ENCODE measurements at regions not wholly inside any gene's neighbourhood (a gene's known extent, or its start where the extent isn't known, plus 50 kb on each side); places are given as distances from the start of the nearest gene placed in this dataset.
"Not testable (repeated sequence)": the region's sequence is repeated elsewhere in the genome, so short reads cannot be mapped to it uniquely, and the experiment has no call there.

DNA sequence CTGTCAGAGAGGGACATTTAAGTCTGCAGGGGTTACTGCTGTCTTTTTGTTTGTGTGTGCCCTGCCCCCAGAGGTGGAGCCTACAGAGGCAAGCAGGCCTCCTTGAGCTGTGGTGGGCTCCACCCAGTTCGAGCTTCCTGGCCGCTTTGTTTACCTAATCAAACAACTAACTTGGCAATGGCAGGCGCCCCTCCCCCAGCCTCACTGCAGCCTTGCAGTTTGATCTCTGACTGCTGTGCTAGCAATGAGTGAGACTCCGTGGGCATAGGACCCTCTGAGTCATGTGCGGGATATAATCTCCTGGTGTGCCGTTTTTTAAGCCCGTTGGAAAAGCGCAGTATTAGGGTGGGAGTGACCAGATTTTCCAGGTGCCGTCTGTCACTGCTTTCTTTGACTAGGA is 216.8 kb upstream of the CDKN2B start:
- DNase-seq: not testable (repeated sequence)

GRCh38 chr9:22227986-22228385 is 218.6 kb upstream of the DMRTA1 start:
- DNase-seq: no peak

- no peak for DNase-seq
Observed at GRCh38 chr9:22228542-22228941, 218.1 kb upstream of the DMRTA1 start.

DNA sequence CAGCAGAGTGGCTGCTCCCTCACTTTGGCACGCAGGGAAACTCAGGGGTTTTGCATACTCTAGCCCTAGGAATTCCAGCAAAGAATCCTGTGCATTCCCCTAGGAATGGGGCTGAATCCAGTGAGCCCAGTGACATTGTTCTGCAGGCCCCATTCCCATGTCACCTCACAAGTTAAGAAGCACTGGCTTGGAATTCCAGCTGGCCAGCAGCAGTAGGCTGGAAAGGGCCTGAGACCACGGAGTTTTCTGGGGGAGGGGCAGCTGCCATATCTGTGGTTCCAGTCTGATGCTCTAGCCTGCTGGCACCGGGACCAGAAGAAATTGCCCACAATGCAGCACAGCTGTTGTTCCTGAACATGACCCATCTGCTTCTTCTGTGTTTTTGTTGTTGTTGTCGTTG is 217.6 kb upstream of the DMRTA1 start:
- no peak for DNase-seq

GRCh38 chr9:22231309-22231708 is 215.3 kb upstream of the DMRTA1 start:
- DNase-seq: not testable (repeated sequence)

DNA sequence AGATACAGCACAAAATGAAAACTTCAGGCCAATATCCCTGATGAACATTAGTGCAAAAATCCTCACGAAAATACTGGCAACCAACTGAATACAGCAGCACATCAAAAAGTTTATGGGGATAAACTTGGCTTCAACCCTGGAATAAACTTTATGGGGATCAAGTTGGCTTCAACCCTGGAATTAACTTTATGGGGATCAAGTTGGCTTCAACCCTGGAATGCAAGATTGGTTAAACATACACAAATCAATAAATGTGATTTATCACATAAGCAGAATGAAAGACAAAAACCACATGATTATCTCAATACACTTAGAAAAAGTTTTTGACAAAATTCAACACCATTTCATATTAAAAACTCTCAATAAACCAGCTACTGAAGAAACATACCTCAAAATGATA is 213.7 kb upstream of the DMRTA1 start:
- DNase-seq: no peak

- DNase-seq: no peak
Observed at GRCh38 chr9:22237497-22238363, 208.9 kb upstream of the DMRTA1 start.

DNA sequence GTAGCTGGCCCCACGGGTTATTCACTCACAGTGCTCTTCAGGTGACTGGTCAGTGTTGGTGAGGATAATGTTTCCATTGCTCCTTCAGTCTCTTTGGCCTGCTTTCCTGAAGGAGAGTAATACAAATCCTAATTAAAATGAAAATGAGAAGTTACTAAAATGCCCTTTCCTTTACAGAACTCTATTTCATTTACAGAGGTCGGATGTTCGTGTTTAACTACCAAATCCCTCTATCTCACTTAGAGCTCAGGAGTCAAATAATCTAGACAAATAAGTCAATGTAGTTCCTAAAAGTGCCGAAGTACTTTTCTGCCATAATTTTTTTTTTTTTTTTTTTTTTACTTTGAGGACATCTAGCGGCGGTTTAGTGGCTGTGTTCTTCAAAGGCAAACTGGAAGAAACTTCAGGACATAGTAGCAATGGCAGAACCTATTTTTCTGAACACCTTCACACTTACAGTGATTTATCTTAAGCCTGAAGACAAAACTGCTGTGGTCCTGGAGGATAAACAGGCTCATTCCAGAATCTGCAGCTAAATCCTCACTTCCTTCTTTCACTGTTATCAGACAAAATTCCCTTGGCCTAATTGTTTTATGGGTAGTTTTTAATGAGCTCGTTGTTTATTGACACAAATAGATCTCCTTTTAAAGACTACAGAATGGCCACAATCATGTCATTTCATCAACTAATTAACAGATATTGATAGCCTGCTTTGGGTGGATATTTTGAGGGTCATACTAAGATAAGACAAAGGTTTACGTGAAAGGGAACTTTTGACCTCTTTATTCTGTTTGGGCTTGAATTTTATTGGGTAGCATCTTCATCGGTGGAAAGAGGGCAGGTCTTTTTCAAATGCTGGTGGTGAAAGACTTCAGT is 207.6 kb upstream of the DMRTA1 start:
- no peak for DNase-seq

DNA sequence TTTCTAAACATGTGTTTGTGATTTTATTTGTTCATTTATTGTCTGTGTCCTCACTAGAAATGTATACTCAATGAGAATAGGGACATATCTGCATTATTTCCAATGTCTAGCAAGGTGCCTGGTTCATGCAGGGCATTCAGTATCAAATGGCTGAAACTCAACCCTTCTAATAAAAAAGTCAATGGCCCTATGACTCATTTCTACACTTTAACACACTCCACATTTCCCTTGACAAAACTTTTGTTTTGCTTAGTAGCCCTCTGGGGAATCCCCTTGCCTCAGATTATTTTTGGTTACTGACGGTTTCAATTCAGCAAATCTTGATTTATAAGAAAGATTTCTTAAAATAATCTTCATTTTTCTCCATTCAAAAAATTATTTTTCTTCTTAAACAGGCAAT is 206.0 kb upstream of the DMRTA1 start:
- DNase-seq: no peak

DNA sequence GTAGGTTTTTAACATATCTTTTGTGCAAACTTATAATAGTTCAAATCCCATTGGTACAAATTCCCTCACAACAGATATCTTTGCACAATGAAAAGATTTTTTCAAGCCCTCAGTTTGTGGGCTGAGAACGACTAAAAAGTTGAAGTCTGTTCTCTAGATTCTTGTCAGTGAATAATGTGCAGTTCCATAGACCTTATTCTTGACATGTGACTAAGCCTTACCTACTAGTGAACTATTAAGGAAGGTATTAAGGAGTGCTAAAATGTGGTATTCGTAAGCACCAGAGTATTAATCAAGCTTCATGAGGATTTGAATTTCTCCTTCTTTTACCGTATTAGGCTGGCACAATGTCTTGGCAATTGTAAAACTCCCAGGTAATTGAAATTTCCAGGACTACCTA is 205.6 kb upstream of the DMRTA1 start:
- no peak for DNase-seq

DNA sequence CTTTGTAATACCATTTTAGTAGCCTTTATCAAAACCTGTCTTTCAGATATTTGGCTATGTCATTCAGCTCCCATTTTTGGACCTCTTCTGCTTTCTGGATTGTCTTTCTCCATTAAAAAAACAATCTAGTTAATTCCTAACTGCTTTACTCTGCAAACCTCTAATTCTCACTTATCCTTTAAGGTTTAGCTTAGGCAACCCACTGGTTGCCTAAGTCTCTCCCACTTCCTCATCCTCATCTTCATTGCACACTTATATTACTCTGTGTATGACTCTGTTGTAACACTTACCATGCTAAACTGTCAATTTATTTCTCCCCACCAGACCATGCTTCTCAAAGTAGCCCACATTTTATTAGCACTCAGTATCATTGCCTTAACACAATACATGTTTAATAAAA is 205.0 kb upstream of the DMRTA1 start:
- no peak for DNase-seq

GRCh38 chr9:22244139-22245011 is 202.2 kb upstream of the DMRTA1 start:
- DNase-seq: no peak

DNA sequence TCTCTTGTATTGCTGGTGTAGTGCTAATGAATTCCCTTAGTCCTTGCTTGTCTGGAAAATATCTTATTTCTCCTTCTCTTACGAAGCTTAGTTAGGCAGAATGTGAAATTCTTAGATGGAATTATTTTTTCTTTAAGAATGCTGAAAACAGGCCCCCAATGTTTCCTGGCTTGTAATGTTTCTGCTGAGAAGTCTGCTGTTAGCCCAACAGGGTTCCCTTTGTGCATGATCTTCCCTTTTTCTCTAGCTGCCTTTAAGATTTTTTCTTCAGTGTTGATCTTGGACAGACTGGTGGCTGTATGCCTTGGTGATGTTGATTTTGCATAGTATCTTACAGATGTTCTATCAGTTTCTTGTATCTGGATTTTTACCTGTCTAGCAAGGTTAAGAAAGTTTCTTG is 191.3 kb upstream of the DMRTA1 start:
- DNase-seq: no peak

GRCh38 chr9:22256381-22256780 is 190.2 kb upstream of the DMRTA1 start:
- DNase-seq: no peak

- DNase-seq: no peak
Observed at GRCh38 chr9:22257026-22257816, 189.4 kb upstream of the DMRTA1 start.

GRCh38 chr9:22265038-22265437 is 181.6 kb upstream of the DMRTA1 start:
- no peak for DNase-seq

- no peak for DNase-seq
Observed at GRCh38 chr9:22265534-22265933, 181.1 kb upstream of the DMRTA1 start.

GRCh38 chr9:22274477-22274876 is 172.1 kb upstream of the DMRTA1 start:
- no peak for DNase-seq

DNA sequence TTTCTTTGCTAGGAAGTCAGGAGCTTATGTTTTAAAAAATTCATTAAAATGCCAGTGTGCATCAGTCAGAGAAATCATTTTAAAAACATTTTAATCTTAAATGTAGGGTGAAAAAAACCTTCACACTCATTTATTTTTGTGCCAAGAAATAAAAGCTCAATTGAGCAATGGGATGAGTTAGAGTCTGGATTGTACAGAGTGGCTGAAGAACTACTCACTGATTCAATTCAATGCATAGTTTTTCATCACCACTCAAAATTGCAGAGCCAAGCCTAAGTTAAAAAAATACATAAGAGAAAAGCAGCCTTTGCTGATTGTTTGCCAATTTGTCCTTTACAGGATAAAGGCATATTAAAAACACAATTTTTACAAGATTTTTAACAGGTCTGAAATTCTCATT is 168.2 kb upstream of the DMRTA1 start:
- DNase-seq: no peak

- DNase-seq: no peak
Observed at GRCh38 chr9:22279636-22280035, 167.0 kb upstream of the DMRTA1 start.

DNA sequence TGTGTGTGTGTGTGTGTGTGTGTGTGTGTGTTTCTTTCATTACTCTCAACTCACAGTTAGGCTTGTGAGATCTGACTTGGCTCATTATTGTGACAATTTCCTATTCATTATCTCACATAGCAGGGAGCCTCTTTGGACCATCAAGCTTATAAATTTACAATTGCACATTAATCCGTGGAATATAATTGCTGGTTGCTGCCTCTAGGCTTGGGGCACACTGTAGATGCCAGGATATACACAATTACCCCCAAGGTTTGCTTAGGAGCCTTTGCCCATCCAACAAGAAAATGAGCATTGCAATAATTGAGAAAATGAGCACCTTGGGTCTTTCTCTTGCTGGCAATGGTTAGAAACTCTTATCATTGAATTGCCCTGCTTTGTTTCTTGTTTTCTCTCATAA is 161.6 kb upstream of the DMRTA1 start:
- DNase-seq: no peak

DNA sequence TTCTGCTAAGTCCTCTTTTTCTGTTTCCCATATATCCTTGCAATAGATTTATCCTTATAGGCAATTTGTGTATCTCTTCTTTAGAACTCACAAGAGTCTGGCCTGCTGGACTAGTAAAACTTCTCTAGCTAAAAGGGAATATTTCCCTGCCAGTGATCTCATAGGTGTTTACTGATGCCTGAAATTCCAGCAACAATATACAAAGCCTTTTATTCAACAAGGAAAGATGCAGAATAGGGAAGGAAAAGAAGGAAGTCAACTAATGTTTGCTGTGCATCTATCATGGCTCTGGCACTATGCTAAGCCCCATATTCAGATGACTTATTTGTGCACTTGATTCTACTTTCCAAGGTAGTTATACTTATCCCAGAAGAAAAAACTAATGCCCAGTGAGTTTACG is 160.0 kb upstream of the DMRTA1 start:
- no peak for DNase-seq

Data from femur (tissue), 1 donor.